ENCODE measurements at regions not wholly inside any gene's neighbourhood (a gene's known extent, or its start where the extent isn't known, plus 50 kb on each side); places are given as distances from the start of the nearest gene placed in this dataset.
"Not testable (repeated sequence)": the region's sequence is repeated elsewhere in the genome, so short reads cannot be mapped to it uniquely, and the experiment has no call there.

- DNase-seq (ENCODE audit: low read depth in 2 of 2), result peak; percentile 58 to 59
Measured at GRCh38 chr10:123270221-123270620, 116.0 kb downstream of the BUB3 start.

- DNase-seq (ENCODE audit: low read depth in 2 of 2), result no peak
Measured at GRCh38 chr10:123270806-123271205, 116.6 kb downstream of the BUB3 start.

- no peak for DNase-seq (ENCODE audit: low read depth in 2 of 2)
Measured at GRCh38 chr10:123272171-123272570, 118.0 kb downstream of the BUB3 start.

GRCh38 chr10:123274306-123275135, 120.3 kb downstream of the BUB3 start:
- DNase-seq (ENCODE audit: low read depth in 2 of 2), result no peak

GRCh38 chr10:123275136-123275564, 120.9 kb downstream of the BUB3 start:
- no peak for DNase-seq (ENCODE audit: low read depth in 2 of 2)

GRCh38 chr10:123278445-123278844, 124.2 kb downstream of the BUB3 start:
- no peak for DNase-seq (ENCODE audit: low read depth in 2 of 2)

- DNase-seq (ENCODE audit: low read depth in 2 of 2), result not testable (repeated sequence)
Measured at GRCh38 chr10:123283371-123283770, 129.2 kb downstream of the BUB3 start.

- DNase-seq (ENCODE audit: low read depth in 2 of 2), result no peak
Measured at GRCh38 chr10:123284022-123284421, 129.8 kb downstream of the BUB3 start.

- DNase-seq (ENCODE audit: low read depth in 2 of 2), result no peak
Measured at GRCh38 chr10:123287594-123288247, 133.5 kb downstream of the BUB3 start.

GRCh38 chr10:123289432-123289831, 135.2 kb downstream of the BUB3 start:
- no peak for DNase-seq (ENCODE audit: low read depth in 2 of 2)

GRCh38 chr10:123294109-123294508, 139.9 kb downstream of the BUB3 start:
- no peak for DNase-seq (ENCODE audit: low read depth in 2 of 2)

GRCh38 chr10:123294886-123295285, 140.7 kb downstream of the BUB3 start:
- no peak for DNase-seq (ENCODE audit: low read depth in 2 of 2)

- DNase-seq (ENCODE audit: low read depth in 2 of 2), result no peak
Measured at GRCh38 chr10:123295644-123296043, 141.4 kb downstream of the BUB3 start.

GRCh38 chr10:123297175-123297574, 143.0 kb downstream of the BUB3 start:
- DNase-seq (ENCODE audit: low read depth in 2 of 2), result no peak

GRCh38 chr10:123298583-123298982, 144.4 kb downstream of the BUB3 start:
- DNase-seq (ENCODE audit: low read depth in 2 of 2), result no peak

GRCh38 chr10:123299598-123299997, 145.4 kb downstream of the BUB3 start:
- DNase-seq (ENCODE audit: low read depth in 2 of 2), result no peak

GRCh38 chr10:123301077-123301857, 147.1 kb downstream of the BUB3 start:
- DNase-seq (ENCODE audit: low read depth in 2 of 2), result no peak

GRCh38 chr10:123303581-123304337, 149.6 kb downstream of the BUB3 start:
- DNase-seq (ENCODE audit: low read depth in 2 of 2), result no peak

- DNase-seq (ENCODE audit: low read depth in 2 of 2), result no peak
Measured at GRCh38 chr10:123305671-123306070, 151.5 kb downstream of the BUB3 start.

- no peak for DNase-seq (ENCODE audit: low read depth in 2 of 2)
Measured at GRCh38 chr10:123306290-123306689, 152.1 kb downstream of the BUB3 start.

GRCh38 chr10:123309731-123310130, 155.5 kb downstream of the BUB3 start:
- DNase-seq (ENCODE audit: low read depth in 2 of 2), result no peak

- DNase-seq (ENCODE audit: low read depth in 2 of 2), result no peak
Measured at GRCh38 chr10:123316776-123317175, 162.6 kb downstream of the BUB3 start.

Measured in fibroblast of skin of left quadriceps (primary cell).